ENCODE measurements at regions not wholly inside any gene's neighbourhood (a gene's known extent, or its start where the extent isn't known, plus 50 kb on each side); places are given as distances from the start of the nearest gene placed in this dataset.

DNA sequence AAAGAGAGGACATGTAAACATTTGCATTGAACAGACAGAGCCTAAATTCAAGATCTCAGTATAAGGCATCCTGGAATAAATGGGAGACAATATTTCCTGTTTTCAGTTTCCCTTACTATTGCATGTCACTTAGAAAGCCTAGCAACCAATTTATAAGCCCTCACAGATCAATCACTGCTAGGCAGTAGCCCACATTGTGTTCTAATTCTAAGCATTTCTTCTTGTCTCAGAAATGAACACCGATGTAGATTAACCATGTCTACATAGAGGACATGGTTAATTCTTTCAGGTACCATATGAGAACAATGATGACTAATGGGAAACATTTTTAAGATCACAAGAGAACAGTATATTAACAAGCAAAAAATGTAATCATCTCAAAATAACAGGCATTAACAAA lies 79.6 kb upstream of the HMHB1 start:
- in situ Hi-C loops (cut with HindIII; ENCODE audit: low sequenced_read_pairs), result no loop called here

DNA sequence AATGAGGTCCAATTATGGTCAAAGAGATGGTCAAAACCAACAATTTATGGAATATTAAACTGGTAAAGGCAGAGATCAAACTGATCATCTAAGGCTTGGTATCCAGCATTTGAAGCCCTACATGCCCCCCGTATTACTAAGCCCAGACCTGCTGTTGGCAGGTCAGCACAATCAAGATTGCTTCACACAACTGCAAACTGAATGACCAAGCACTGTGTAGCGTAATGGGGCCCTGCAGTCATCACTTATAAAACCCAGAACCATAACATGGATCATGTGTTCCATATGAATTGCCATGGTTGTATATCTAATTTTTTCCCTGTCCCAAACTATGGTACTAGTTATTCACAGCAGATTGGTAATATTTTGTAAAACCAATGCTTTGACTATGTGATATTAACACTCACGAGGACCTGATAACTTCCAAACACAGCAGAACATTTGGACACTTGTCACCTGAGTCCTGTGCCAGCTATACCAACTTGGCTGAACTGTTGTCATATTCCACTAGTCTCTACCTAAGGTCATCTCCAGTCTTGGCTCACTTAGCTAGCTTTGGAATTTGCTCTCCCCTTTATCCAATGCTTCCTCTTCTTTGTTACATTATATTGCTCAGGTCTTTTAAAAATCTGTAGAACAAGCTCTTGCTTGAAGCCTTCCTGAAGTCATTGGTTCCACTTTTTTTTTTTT lies 81.7 kb upstream of the HMHB1 start:
- in situ Hi-C loops (cut with HindIII; ENCODE audit: low sequenced_read_pairs), result no loop called here

DNA sequence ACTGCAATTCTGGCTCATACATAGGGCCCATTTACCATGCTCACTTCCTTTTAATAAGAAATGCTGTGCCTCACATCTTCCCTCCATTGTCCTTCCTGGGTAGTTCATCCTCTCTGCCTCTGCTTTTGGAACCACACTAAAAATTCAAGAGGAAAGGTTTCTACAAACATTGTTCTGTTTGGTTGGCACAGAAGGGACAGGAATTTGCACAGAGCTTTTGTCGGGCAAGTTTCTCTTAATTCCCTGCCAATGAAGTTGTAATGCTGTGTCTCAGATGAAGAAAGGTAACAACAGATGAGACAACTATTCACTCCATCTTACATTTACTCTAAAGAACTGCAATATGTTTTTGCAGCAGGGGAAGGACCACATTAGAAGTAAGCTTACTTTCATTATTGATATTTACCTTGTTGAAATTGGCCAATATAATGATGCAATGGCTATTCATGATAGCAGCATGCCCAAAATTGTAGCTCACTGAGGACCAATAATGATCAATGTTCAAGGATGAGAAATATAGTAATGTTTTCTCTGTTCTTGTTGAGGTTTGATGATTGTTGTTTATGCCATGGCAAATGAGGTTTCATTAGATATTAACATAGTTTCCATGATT lies 82.5 kb upstream of the HMHB1 start:
- in situ Hi-C loops (cut with HindIII; ENCODE audit: low sequenced_read_pairs), result loop anchor here (5.0 kb wide), 1 partner anchor 43 kb away; no protein-coding TSS in a partner anchor

DNA sequence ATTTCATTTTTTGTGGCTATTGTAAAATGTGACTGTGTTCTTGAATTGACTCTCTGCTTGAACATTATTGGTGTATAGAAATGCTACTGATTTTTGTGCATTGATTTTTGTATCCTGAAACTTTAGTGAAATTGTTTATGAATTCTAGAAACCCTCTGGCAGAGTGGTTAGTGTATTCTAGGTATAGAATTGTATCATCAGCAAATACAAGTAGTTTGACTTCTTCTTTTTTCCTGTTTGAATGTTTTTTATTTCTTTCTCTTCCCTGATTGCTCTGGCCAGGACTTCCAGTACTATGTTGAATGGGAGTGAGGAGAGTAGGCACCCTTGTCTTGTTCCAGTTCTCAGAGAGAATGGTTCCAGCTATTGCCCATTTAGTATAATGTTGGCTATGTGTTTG lies 88.8 kb upstream of the HMHB1 start:
- in situ Hi-C loops (cut with HindIII; ENCODE audit: low sequenced_read_pairs), result no loop called here

DNA sequence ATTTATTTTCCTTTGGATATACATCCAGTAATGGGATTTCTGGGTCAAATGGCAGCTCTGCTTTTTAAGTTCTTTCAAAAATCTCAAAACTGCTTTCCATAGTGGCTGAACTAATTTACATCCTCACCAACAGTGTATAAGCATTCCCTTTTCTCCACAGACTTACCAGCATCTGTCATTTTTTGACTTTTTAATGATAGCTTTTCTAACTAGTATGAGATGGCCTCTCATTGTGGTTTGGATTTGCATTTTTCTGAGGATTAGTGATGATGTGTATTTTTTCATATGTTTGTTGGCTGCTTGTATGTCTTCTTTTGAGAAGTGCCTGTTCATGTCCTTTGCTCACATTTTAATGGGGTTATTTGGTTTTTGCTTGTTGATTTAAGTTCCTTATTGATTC lies 90.0 kb upstream of the HMHB1 start:
- in situ Hi-C loops (cut with HindIII; ENCODE audit: low sequenced_read_pairs), result no loop called here

DNA sequence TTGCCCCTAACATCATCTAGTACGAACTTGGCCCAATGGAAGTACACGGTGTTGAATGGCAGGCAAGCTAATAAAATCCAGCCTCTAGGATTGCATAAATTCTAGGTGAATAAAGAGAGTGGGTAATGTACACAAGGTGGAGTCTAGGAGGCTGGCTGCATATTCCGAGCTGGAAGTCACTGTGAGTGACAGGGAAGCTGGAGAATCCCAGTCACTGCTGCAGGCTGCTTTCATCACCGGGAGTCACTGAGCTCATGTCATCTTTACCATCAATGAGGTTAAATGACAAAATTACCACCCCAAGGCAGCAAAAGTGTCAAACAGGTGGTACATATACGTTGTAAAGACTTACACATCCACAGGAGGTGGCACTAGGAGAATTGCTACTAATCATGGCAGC lies 91.3 kb upstream of the HMHB1 start:
- in situ Hi-C loops (cut with HindIII; ENCODE audit: low sequenced_read_pairs), result no loop called here

DNA sequence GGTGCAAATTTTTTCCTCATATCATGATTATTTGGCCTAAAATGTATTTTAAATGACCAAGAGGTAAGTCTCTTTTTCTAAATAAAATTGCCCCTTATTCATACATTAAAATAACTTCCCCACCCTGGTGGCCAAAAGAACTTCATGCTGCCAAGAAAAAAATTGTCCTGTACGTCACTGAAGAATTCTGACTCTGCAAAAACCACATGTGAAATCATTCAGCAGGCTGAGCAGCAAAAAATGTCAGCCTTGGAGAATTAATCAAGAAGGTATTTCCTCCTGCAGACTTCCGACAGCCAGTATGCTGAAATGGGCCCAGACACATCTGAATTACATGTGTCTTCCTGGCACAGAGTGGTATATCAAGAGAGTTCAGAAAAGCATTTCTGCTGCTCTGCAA lies 94.6 kb upstream of the HMHB1 start:
- in situ Hi-C loops (cut with HindIII; ENCODE audit: low sequenced_read_pairs), result no loop called here

DNA sequence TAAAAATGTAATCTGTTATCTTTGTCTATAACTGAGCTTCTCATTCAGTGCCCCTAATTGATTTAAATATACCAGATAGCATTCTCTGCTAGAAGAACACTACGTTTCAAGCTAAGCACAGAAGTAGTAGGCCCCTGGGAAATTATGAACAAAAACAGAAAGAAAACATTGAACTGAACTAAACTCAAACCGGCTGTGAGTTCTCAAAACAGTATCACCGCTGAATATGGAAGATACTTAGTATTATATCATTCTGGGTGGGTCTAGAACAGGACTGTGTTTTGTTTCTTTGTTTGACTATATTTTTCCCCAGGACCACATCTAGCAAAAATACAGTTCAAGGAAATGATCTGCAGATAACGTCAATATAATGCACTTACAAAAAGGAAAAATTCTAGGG lies 95.1 kb upstream of the HMHB1 start:
- in situ Hi-C loops (cut with HindIII; ENCODE audit: low sequenced_read_pairs), result no loop called here

DNA sequence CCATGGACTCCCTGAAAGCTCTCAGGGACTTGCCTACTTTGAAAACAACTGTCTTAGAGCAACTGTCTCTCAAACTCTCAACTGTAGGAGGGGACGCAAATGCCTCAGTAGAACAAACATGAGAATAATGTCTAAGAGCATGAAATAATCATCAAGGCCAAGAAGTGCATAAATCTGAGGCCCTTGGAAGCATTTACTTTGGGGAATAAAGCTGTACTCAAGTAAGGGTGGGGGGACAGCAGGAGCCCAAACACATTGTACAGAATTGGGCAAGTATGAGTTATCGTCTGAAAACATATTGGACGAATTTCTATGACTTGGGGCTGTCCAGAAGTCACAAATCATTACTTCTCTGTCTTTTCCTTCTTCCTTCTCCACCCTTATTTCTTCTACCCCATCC lies 96.3 kb upstream of the HMHB1 start:
- in situ Hi-C loops (cut with HindIII; ENCODE audit: low sequenced_read_pairs), result no loop called here

DNA sequence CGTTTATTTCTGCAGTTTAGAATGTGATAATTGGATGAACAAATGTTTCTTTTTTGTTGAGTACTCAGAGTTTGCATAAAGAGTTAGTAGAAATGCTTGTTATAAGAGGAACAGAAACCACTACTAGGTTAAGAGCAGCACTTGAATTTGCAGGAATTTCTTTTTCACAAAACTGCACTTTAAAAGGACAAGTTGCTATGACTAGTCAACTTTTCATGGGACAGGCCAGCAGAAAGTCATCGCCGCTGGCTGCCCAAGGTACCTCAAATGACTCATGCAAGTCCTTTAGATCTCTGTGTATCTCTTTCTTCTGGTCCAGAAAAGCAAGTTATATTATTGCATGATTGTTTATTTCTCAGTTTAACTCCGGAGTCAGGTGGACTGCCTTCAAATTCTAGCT lies 97.3 kb upstream of the HMHB1 start:
- in situ Hi-C loops (cut with HindIII; ENCODE audit: low sequenced_read_pairs), result no loop called here

DNA sequence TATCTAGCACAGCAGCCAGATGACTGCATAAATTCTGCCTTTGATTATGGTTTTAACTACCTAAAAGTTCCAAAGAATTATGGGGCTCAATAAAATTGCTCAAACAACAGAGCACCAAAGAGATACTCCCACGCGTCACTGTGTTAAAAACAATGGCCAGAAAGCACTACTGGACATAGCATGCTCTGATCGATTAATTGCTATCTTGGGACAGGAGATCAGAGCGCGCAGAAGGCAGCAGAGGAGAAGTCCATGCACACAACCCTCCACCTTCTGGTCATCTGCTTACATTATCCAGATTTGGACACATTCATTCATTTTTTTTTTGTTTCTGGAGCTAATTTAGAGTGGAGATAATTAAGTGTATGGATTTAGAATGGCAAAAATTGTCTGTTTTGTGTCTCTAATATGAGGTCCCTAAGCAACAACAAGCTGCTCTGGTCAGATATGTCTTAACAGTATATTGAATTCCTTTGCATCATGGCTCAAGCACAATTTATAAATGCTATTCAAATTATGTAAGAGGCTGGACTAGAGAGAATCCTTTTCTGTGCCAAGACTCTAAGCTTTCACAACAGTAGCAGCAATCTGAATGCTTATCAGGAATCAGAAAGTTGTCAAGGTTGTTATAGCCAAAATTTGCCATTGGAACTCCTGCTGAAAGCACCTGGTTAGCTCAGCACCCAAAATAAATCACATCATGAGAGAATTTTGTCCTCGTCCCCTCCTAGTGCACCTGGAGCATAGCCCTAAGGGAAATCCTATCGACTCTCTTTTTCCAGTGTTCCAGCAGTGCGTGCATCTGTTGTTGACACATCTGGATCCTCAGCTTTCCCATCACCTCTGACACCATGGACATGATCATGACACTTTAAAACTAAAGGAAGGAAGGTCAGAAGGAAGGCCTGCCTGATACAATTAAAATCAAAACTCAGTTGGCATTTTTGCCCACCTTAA lies 98.6 kb upstream of the HMHB1 start:
- in situ Hi-C loops (cut with HindIII; ENCODE audit: low sequenced_read_pairs), result no loop called here

DNA sequence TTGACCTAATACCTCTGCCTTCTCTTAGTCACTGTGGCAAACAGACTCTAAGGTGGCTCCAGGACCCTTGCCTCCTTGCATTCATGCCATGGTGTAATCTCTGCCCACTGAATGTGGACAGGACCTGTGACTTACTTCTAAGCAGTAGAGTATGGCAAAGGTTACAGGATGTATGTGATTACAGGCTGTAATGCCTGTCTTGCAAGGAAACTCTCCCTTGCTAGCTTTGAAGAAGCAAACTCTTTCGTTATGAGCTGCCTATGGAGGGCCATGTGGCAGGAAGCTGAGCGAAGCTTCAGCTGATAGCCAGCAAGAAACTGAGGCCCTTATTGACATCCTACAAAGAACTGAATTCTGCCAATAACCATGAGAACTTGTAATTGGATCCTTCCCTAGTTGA lies 103.3 kb upstream of the HMHB1 start:
- in situ Hi-C loops (cut with HindIII; ENCODE audit: low sequenced_read_pairs), result no loop called here

DNA sequence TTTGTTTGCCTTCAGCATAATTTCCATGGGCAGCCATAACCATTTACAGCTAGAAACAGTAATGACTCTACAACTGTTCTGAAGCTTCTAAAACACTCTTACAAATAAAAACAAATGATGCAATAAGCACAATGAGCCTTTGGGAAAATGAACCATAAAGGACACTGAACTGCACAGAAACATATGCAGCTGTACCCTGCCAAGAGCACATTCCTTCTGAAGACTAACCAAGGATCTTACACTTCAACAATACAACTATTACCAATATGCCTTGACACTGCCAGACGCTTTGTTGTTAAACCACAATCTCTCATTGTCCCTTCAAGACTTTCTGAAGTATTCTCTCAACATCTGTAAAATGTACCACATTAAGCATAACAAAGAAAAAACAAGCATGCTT lies 104.2 kb upstream of the HMHB1 start:
- in situ Hi-C loops (cut with HindIII; ENCODE audit: low sequenced_read_pairs), result no loop called here

DNA sequence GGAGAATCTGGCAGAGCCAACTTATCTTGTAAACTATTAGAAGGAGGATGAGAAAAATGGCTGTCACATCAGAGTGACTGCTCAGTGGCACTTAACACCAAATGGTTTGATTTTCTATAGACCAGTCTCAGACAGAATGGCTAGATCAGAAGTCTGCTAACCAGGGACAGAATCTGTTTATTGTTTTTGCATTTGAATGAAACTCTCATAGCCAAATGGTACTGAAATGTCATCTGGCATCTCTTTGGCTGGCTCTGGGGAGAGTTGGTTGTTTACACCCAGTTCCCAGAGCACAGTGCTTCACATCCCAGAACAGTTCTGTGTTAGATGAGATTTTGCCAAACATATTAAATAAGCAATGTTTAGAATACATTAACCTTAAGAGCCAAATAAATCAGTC lies 106.6 kb upstream of the HMHB1 start:
- in situ Hi-C loops (cut with HindIII; ENCODE audit: low sequenced_read_pairs), result no loop called here

DNA sequence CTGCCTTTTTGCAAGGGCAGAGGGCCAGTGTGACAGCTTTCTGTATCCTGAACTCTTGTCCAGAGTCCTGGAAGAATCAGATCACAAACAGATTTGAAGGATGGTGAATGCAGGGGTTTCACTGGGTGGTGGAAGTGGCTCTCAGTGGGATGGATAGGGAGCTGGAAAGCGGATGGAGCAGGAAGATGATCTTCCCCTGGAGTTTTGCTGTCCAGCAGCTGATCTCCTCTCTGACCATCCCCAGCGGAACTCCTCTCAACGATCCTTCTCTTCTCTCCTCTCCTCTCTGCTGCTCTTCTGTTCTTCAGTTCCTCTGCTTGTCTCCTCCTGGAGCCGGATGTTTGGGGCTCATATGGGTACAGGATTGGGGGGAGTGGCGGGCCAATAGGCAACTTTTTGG lies 108.3 kb upstream of the HMHB1 start:
- in situ Hi-C loops (cut with HindIII; ENCODE audit: low sequenced_read_pairs), result no loop called here

DNA sequence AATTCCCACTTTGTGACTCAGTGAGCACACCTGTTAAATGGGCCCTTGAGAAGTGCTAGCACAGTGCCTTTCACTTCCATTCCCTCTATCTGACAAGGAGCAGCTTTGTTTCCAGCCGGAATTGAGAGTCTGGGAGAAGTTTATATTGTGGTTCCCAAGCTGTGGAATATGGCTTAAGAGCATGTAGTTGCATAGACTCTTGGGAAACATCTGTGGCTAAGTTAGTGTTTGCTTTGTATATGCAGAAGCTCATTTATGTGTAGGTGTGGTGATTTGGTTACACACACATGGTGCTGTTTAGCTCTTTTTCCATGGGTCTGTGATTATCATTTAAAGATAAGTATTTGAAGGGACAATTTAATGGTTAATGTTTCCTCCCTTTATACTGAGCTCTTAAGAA lies 110.5 kb upstream of the HMHB1 start:
- in situ Hi-C loops (cut with HindIII; ENCODE audit: low sequenced_read_pairs), result no loop called here

DNA sequence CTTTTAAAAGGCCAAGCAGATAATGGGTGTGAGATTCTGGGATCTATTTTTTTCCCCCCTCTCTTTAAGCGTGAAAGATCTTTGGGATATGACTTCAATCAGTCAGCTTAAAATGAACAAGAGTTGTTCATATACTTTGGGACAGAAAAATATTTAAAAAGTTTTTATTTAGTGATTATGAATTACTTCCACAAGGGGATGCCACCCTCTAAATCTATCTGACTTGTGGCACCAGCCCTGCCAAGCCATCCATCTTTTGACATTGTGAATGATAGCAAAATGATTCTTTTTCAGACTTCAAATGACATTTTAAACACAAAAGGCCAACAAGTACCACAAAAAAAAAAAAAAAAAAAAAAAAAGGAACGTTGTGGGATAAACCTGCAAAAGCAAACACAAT lies 111.0 kb upstream of the HMHB1 start:
- in situ Hi-C loops (cut with HindIII; ENCODE audit: low sequenced_read_pairs), result no loop called here

DNA sequence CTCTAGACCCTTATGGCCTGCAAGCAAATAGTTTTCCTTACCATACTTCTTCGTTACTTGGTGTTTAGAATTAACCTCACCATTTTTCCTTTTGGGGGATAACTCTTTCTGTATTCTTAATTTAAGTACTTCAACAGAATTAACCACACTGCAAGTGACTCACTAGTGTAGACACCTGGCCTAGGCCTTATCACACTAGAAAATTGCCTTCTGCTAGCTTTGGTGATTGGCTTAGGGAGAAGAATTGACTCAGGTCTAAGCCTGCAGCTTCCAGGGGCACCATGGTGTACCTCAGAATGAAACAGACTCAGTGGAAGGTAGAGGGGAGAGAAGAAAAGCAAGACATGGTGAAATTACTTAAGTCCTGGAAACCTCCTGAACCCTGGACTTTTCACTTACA lies 112.8 kb upstream of the HMHB1 start:
- in situ Hi-C loops (cut with HindIII; ENCODE audit: low sequenced_read_pairs), result no loop called here

DNA sequence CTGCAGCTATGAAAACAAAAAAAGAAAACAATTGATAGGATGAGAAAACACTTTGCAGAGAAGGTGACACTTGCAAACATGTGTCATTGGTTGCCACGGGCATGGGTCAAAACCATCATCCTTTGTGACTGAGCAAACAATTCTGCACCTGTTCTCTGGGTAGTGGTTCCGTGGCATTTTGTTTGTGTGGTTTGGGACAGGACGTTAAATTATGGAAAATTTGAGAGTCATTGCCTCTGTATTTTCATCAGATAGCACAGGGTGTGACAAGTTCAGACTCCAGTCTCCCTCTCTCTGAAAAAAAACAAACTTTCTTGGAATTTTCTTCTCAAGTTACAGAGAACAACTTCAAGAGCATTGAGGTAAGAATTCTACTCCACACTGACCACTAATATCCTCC lies 113.4 kb upstream of the HMHB1 start:
- in situ Hi-C loops (cut with HindIII; ENCODE audit: low sequenced_read_pairs), result no loop called here

DNA sequence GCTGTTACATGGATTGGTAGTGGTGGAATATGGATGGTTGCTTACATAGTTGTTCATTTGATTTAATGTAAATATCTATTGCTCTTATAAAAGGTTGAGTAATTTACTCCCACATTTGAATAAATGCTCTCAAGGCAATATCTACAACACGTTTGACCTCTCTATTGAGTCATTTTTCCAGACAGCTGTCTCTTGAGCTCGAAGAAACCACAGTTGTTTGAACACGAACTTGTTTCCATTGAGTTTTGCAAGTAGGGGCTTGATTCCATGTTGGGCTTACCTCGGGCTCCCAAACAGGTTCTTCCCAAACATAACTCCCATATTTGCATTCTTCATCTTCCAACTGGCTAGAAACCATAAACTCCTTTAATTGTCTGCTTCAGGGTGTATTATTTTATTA lies 115.0 kb upstream of the HMHB1 start:
- in situ Hi-C loops (cut with HindIII; ENCODE audit: low sequenced_read_pairs), result no loop called here

DNA sequence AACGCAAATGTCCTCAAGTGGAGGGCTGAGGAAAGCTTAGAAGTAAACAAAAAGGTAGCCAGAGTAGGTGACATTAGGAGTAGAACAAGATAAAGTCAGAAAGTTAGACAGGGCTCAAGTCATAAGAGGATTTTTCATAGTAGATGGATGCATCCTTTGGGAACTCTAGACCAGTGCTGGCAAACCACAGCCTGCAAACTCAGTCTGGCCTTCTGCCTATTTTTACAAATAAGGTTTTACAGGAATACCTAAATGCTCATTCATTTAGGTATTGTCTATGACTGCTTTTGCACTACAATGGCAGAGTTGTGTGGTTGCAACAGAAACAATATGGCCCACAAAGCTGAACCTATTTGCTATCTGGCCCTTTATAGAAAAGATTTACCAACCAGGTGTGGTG lies 116.0 kb upstream of the HMHB1 start:
- in situ Hi-C loops (cut with HindIII; ENCODE audit: low sequenced_read_pairs), result no loop called here
